HG03280 (cell line): ENCODE measurements at regions not wholly inside any gene's neighbourhood (a gene's known extent, or its start where the extent isn't known, plus 50 kb on each side); places are given as distances from the start of the nearest gene placed in this dataset.

Experiments used
- ATAC-seq: cut with Tn5 transposase; IDR thresholded peaks from one replicate; pipeline ENCODE4 v1.9.1; 2021; ENCODE audit warnings: mild to moderate bottlenecking, moderate library complexity; ENCODE audit not compliant: unreplicated experiment

- ATAC-seq: no peak
These were observed 120.3 kb upstream of the SOX5 start for GRCh38 chr12:24069532-24070395.

GRCh38 chr12:24066865-24067264 lies 117.4 kb upstream of the SOX5 start:
- ATAC-seq: no peak

- no peak for ATAC-seq
These were observed 116.6 kb upstream of the SOX5 start for GRCh38 chr12:24066097-24066496.

- ATAC-seq: no peak
These were observed 113.3 kb upstream of the SOX5 start for GRCh38 chr12:24062642-24063245.

GRCh38 chr12:24060089-24060488 lies 110.6 kb upstream of the SOX5 start:
- no peak for ATAC-seq

GRCh38 chr12:24057920-24058476 lies 108.5 kb upstream of the SOX5 start:
- ATAC-seq: no peak

GRCh38 chr12:24055747-24056146 lies 106.3 kb upstream of the SOX5 start:
- ATAC-seq: no peak

- ATAC-seq: no peak
These were observed 104.9 kb upstream of the SOX5 start for GRCh38 chr12:24054416-24054815.

GRCh38 chr12:24049728-24050127 lies 100.3 kb upstream of the SOX5 start:
- no peak for ATAC-seq

- ATAC-seq: no peak
These were observed 99.6 kb upstream of the SOX5 start for GRCh38 chr12:24049101-24049500.

- no peak for ATAC-seq
These were observed 99.0 kb upstream of the SOX5 start for GRCh38 chr12:24048446-24048845.

- no peak for ATAC-seq
These were observed 97.9 kb upstream of the SOX5 start for GRCh38 chr12:24047326-24047725.

- no peak for ATAC-seq
These were observed 96.4 kb upstream of the SOX5 start for GRCh38 chr12:24045816-24046257.

GRCh38 chr12:24044941-24045703 lies 95.7 kb upstream of the SOX5 start:
- ATAC-seq: no peak

- no peak for ATAC-seq
These were observed 93.2 kb upstream of the SOX5 start for GRCh38 chr12:24042651-24043050.

- ATAC-seq: no peak
These were observed 89.6 kb upstream of the SOX5 start for GRCh38 chr12:24039113-24039525.

- no peak for ATAC-seq
These were observed 88.9 kb upstream of the SOX5 start for GRCh38 chr12:24038211-24038997.

- no peak for ATAC-seq
These were observed 87.2 kb upstream of the SOX5 start for GRCh38 chr12:24036438-24037216.

GRCh38 chr12:24034894-24035293 lies 85.4 kb upstream of the SOX5 start:
- no peak for ATAC-seq

GRCh38 chr12:24034160-24034559 lies 84.7 kb upstream of the SOX5 start:
- no peak for ATAC-seq
